ENCODE measurements at regions not wholly inside any gene's neighbourhood (a gene's known extent, or its start where the extent isn't known, plus 50 kb on each side); places are given as distances from the start of the nearest gene placed in this dataset.
"Not testable (repeated sequence)": the region's sequence is repeated elsewhere in the genome, so short reads cannot be mapped to it uniquely, and the experiment has no call there.

DNA sequence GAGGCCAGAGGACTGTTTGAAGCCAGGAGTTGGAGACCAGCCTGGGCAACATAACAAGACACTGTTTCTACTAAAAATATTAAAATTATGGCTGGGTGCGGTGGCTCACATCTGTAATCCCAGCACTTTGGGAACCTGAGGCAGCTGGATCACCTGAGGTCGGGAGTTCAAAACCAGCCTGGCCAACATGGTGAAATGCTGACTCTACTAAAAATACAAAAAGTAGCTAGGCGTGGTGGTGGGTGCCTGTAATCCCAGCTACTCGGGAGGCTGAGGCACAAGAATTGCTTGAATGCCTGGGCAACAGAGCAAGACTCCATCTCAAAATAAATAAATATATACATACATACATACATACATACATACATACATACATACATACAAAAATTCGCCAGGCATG is 99.7 kb downstream of the TMEM130 start:
- TF ChIP-seq, protein P1, sequence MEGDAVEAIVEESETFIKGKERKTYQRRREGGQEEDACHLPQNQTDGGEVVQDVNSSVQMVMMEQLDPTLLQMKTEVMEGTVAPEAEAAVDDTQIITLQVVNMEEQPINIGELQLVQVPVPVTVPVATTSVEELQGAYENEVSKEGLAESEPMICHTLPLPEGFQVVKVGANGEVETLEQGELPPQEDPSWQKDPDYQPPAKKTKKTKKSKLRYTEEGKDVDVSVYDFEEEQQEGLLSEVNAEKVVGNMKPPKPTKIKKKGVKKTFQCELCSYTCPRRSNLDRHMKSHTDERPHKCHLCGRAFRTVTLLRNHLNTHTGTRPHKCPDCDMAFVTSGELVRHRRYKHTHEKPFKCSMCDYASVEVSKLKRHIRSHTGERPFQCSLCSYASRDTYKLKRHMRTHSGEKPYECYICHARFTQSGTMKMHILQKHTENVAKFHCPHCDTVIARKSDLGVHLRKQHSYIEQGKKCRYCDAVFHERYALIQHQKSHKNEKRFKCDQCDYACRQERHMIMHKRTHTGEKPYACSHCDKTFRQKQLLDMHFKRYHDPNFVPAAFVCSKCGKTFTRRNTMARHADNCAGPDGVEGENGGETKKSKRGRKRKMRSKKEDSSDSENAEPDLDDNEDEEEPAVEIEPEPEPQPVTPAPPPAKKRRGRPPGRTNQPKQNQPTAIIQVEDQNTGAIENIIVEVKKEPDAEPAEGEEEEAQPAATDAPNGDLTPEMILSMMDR (conservative IDR thresholded peaks at IDR 0.05; ENCODE audit: low read depth, low read length) = not testable (repeated sequence)
- TF ChIP-seq EZH2 (IDR thresholded peaks at IDR 0.05; ENCODE audit: borderline replicate concordance, low read depth, low read length, poor library complexity, severe bottlenecking) = not testable (repeated sequence)

All from A673 (cell line).